ENCODE measurements at regions not wholly inside any gene's neighbourhood (a gene's known extent, or its start where the extent isn't known, plus 50 kb on each side); places are given as distances from the start of the nearest gene placed in this dataset.

GRCh38 chr15:35727627-35728026 is 181.7 kb upstream of the DPH6 start:
- no peak for DNase-seq

DNA sequence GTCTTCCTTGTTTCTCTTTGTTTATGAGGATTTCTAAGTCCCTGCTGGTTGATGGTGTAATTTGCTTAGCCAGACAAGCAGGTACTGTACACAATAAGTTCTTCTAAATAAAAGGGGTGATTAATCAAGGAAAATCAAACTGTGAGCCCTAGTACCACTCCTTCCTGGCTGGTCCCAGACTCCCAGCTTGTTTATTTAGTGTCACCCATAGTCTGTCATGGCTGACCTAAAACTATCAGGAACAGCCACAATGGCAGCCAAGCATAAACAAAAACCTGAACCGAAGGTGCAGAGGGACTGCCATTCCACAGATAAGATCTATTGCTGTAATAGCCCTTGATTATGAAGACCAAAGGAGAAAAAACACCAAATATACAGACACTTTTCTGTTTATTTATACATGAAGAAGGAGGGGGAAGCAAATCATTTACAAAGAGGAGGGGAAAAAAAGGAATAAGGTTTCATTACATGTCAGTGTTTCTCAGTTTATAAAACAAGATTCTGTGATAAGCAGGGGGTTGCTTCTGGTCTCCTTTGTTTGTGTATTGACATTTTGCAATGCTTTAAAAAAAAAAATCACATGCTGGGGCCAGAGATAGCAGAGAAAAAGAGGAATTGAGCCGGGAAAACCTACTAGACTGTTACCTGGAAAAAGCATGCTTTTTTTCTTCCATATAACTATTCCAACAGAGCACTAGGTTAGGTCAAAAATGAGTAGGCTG is 182.4 kb upstream of the DPH6 start:
- DNase-seq: no peak

GRCh38 chr15:35736150-35736549 is 190.2 kb upstream of the DPH6 start:
- DNase-seq: no peak

- DNase-seq: no peak
Observed at GRCh38 chr15:35737441-35737840, 191.5 kb upstream of the DPH6 start.

- DNase-seq: no peak
Observed at GRCh38 chr15:35738370-35738769, 192.4 kb upstream of the DPH6 start.

GRCh38 chr15:35740761-35741160 is 194.8 kb upstream of the DPH6 start:
- peak; percentile 92 for DNase-seq

GRCh38 chr15:35741395-35741794 is 195.4 kb upstream of the DPH6 start:
- no peak for DNase-seq

GRCh38 chr15:35741881-35742280 is 195.9 kb upstream of the DPH6 start:
- DNase-seq: no peak

DNA sequence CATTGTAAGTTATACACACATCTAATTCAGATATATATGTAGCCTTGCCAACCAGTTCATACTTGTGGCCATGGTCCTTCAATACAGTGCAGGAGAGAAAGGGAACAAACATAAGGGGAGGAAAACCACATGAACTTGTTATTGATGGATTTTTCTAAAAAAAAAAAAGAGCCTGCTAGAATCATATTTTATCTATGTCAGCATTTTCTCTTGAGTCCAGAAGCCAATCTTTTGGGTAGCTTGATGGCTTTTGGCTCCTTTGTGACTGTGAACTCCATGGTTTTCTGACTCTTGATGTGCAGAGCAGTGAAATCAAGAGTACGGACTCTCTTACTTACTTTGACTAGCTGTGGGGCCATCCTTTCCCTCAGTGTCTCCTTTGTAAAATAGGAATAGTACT is 197.4 kb upstream of the DPH6 start:
- no peak for DNase-seq

- no peak for DNase-seq
Observed at GRCh38 chr15:35746121-35746520, 200.2 kb upstream of the DPH6 start.

DNA sequence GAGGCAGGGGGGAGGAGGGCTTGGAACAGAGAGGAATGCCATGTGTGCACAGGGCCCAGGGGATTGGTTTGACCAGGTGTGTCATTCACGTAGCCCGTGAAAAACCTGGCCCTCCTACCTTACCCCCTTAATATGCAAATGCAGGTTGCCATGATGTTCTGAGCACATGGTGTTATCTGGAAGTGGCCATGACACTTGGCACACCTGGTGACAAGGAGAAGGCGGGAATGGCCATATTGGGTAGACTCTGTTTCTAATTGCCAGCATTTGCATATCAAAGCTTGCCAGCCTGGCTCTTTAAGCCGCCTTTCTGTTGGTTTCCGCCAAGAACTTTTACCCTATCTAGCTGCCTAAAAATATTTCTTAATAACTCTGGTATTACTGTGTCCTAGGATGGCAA is 202.1 kb upstream of the DPH6 start:
- DNase-seq: no peak

GRCh38 chr15:35750051-35750450 is 204.1 kb upstream of the DPH6 start:
- no peak for DNase-seq

GRCh38 chr15:35751413-35752133 is 205.6 kb upstream of the DPH6 start:
- peak; percentile 78 for DNase-seq

GRCh38 chr15:35752134-35752466 is 206.1 kb upstream of the DPH6 start:
- no peak for DNase-seq

GRCh38 chr15:35753486-35753885 is 207.5 kb upstream of the DPH6 start:
- DNase-seq: no peak

DNA sequence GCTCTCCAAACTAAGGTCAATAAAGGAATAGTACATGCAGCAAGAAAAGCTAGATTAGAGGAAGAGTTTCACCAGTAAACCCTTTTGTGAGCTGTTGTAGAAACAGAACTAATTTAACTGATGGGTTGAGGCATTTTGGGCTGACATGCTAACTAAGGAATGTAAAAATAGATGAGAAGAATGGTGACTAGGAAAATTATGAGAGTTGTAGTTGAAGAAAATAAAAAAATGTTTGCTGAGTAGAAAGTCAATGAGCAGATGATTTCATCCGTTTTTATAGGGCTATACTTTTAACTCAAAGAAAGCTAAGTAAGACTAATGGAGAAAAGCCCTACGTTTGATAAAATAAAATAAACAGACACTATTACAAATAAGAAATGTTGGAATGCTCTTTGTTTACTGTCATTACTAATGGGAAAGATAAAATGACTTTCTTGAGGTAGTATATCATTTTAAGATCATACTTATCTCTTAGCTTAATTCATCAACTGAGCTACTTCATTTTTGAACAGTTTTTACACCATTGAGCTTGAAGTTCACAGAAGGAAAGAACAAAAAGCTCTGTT is 209.4 kb upstream of the DPH6 start:
- no peak for DNase-seq

GRCh38 chr15:35756623-35757022 is 210.7 kb upstream of the DPH6 start:
- DNase-seq: no peak

DNA sequence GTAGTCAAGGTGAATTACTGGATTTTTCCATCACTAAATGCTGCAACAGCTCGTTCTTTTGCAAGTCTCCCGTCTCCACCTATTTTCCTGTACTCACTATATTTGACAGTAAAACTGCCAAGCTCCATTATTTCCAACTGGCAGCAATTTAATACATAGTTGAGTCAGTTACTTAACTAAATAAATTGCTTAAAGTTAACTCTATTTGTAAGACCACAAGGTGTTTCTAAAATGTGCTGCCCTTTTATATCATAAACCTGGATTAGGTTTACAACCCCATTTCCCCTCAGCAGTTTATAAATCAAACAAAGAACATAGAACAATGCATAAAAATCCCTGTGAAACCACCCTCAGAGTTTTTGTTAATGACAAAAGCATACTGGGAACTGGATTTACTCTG is 211.4 kb upstream of the DPH6 start:
- DNase-seq: no peak

GRCh38 chr15:35757765-35758164 is 211.8 kb upstream of the DPH6 start:
- no peak for DNase-seq

GRCh38 chr15:35764661-35765519 is 218.9 kb upstream of the DPH6 start:
- no peak for DNase-seq

DNA sequence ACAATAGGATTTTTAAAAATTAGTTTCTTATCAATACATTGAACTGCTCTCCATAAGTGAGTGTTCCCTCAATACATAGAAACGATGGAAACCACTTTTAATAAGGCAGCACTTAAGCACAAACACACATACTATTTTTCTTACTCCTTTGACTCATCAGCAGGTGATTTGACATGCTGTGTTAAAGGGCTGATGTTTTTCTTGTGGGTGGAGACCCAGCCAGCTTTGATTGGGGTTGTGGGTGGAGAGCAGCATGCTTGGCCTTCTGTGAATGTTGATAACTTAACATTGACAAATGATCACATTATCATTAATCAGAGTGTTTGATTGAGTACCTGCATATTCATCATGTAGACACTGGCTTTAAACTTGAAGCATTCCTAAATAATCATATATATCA is 223.0 kb upstream of the DPH6 start:
- no peak for DNase-seq

DNA sequence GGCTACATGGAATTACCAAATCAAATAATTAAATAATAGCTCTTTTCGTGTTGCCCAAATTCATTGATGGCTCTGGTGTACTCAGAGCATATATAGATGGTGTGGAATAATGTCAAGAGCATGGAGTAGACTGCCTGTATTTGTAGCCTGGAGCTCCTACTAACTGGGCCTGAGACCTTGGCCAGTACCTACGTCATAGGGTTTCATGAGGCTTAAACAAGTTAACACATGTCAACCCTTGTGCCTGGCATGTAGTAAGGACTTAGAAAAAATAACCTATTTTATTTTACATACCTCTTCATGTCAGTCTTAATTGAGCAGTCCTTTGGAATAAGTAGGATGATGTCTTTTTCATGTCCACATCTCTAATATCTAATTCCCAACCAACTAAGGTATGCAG is 223.7 kb upstream of the DPH6 start:
- no peak for DNase-seq
